NOMO-1 treated with dmso at 0.1 percent for 144 hours (cell line): ENCODE measurements at regions not wholly inside any gene's neighbourhood (a gene's known extent, or its start where the extent isn't known, plus 50 kb on each side); places are given as distances from the start of the nearest gene placed in this dataset.
"Not testable (repeated sequence)": the region's sequence is repeated elsewhere in the genome, so short reads cannot be mapped to it uniquely, and the experiment has no call there.

Source experiments
- DNase-seq: peaks from one replicate; lab custom pipeline; 2025; ENCODE audit not compliant: unreplicated experiment; lab: John Stamatoyannopoulos, UW

- DNase-seq = no peak
Measured at GRCh38 chr2:145551686-145552085, 1031.8 kb upstream of the ZEB2 start.

- no peak for DNase-seq
Measured at GRCh38 chr2:145548479-145548878, 1028.6 kb upstream of the ZEB2 start.

- DNase-seq = no peak
Measured at GRCh38 chr2:145547620-145548019, 1027.7 kb upstream of the ZEB2 start.

GRCh38 chr2:145546091-145546490 is 1026.2 kb upstream of the ZEB2 start:
- DNase-seq = no peak

- DNase-seq = no peak
Measured at GRCh38 chr2:145543856-145544255, 1023.9 kb upstream of the ZEB2 start.

GRCh38 chr2:145543155-145543554 is 1023.2 kb upstream of the ZEB2 start:
- no peak for DNase-seq

GRCh38 chr2:145541028-145541427 is 1021.1 kb upstream of the ZEB2 start:
- no peak for DNase-seq

GRCh38 chr2:145538661-145539350 is 1018.9 kb upstream of the ZEB2 start:
- DNase-seq = no peak

- DNase-seq = no peak
Measured at GRCh38 chr2:145530653-145531052, 1010.7 kb upstream of the ZEB2 start.

- DNase-seq = no peak
Measured at GRCh38 chr2:145524836-145525235, 1004.9 kb upstream of the ZEB2 start.

GRCh38 chr2:145524303-145524702 is 1004.4 kb upstream of the ZEB2 start:
- DNase-seq = no peak

GRCh38 chr2:145519254-145519653 is 999.3 kb upstream of the ZEB2 start:
- not testable (repeated sequence) for DNase-seq

- DNase-seq = no peak
Measured at GRCh38 chr2:145511946-145512345, 992.0 kb upstream of the ZEB2 start.

- no peak for DNase-seq
Measured at GRCh38 chr2:145503511-145503910, 983.6 kb upstream of the ZEB2 start.

- no peak for DNase-seq
Measured at GRCh38 chr2:145501920-145502319, 982.0 kb upstream of the ZEB2 start.

GRCh38 chr2:145495590-145495989 is 975.7 kb upstream of the ZEB2 start:
- no peak for DNase-seq

GRCh38 chr2:145494441-145494840 is 974.5 kb upstream of the ZEB2 start:
- no peak for DNase-seq

GRCh38 chr2:145488571-145488970 is 968.7 kb upstream of the ZEB2 start:
- DNase-seq = no peak

GRCh38 chr2:145484448-145485097 is 964.7 kb upstream of the ZEB2 start:
- no peak for DNase-seq

GRCh38 chr2:145483854-145484253 is 963.9 kb upstream of the ZEB2 start:
- no peak for DNase-seq

GRCh38 chr2:145481334-145481922 is 961.5 kb upstream of the ZEB2 start:
- no peak for DNase-seq

- DNase-seq = no peak
Measured at GRCh38 chr2:145464866-145465265, 944.9 kb upstream of the ZEB2 start.
